HL-60 (cell line): ENCODE measurements at regions not wholly inside any gene's neighbourhood (a gene's known extent, or its start where the extent isn't known, plus 50 kb on each side); places are given as distances from the start of the nearest gene placed in this dataset.

Experiments used
- DNase-seq, 2 experiments: peaks; one replicate each; pipeline ENCODE4 v3.0.0-alpha.2; 2010 to 2020; ENCODE audit warnings: low read depth in 1 of 2, low spot score in 1 of 2
- H3K27ac ChIP-seq: fragments of 250-450 bp; sonication (Bioruptor Pico); replicated peaks from 2 replicates; pipeline ENCODE4 v1.5.1; 2020; ENCODE audit warnings: mild to moderate bottlenecking, moderate library complexity
- H3K27me3 ChIP-seq: fragments of 250-450 bp; sonication (Bioruptor Pico); 2 replicates; pipeline ENCODE4 v1.5.1; 2021; ENCODE audit warnings: mild to moderate bottlenecking, moderate library complexity; ENCODE audit not compliant: insufficient read depth, poor library complexity, severe bottlenecking
- H3K4me3 ChIP-seq: replicated peaks from 2 replicates; pipeline ENCODE4 v1.5.1; 2011; ENCODE audit warnings: mild to moderate bottlenecking, control low read depth, low read length; ENCODE audit not compliant: insufficient read depth
- GABPA ChIP-seq: IDR thresholded peaks from 2 replicates; pipeline ENCODE4 v1.6.1; 2012; ENCODE audit warnings: low read depth
- POLR2AphosphoS5 ChIP-seq: IDR thresholded peaks from 2 replicates; pipeline ENCODE4 v1.6.1; 2012; ENCODE audit warnings: low read depth
- SPI1 ChIP-seq: IDR thresholded peaks from 2 replicates; pipeline ENCODE4 v1.6.1; 2012; ENCODE audit warnings: low read depth, mild to moderate bottlenecking, borderline replicate concordance
- TF ChIP-seq, protein P1 (sequence below): IDR thresholded peaks from 2 replicates; pipeline ENCODE4 v1.6.1; 2012; ENCODE audit warnings: low read depth; ENCODE audit not compliant: insufficient replicate concordance
- TF ChIP-seq, protein P2 (sequence below): IDR thresholded peaks from one replicate; pipeline ENCODE4 v1.5.1; 2011; ENCODE audit warnings: low read length, control low read depth, inconsistent platforms; ENCODE audit not compliant: insufficient read depth

DNA sequence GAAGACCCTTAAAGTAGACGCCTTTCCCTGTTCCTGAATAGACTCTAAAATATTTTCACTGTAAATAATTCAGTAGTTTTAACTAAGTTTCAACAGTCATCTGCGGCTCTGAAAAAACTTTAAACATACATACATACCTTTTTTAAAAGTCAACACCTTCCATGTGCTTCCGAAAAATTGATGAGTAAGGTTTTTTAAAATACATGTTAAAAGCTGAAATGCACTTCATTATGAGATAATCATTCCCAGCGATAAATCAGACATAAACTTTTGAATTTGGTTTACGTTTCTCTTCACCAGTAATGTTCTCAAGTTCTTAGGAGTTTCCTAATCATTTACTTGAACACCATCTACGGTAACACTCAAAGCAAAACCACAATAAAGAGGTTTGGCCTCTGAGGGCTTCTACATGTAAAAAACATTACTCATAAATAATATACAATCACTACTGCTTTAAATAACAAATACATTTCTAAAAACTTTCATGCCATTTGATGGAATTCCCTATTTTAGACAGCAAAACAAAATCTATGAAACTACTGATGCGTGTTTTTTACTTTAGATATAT, 403.5 kb downstream of the SHQ1 start:
- Histone ChIP-seq H3K27ac (no peak overlapping the region), H3K27me3 (no peaks in the 10 kb centered on the region), H3K4me3 (peak overlapping the region; percentile 6; the same call in 1 of the 2 replicates)
- no peak for DNase-seq
- TF ChIP-seq, protein P1, sequence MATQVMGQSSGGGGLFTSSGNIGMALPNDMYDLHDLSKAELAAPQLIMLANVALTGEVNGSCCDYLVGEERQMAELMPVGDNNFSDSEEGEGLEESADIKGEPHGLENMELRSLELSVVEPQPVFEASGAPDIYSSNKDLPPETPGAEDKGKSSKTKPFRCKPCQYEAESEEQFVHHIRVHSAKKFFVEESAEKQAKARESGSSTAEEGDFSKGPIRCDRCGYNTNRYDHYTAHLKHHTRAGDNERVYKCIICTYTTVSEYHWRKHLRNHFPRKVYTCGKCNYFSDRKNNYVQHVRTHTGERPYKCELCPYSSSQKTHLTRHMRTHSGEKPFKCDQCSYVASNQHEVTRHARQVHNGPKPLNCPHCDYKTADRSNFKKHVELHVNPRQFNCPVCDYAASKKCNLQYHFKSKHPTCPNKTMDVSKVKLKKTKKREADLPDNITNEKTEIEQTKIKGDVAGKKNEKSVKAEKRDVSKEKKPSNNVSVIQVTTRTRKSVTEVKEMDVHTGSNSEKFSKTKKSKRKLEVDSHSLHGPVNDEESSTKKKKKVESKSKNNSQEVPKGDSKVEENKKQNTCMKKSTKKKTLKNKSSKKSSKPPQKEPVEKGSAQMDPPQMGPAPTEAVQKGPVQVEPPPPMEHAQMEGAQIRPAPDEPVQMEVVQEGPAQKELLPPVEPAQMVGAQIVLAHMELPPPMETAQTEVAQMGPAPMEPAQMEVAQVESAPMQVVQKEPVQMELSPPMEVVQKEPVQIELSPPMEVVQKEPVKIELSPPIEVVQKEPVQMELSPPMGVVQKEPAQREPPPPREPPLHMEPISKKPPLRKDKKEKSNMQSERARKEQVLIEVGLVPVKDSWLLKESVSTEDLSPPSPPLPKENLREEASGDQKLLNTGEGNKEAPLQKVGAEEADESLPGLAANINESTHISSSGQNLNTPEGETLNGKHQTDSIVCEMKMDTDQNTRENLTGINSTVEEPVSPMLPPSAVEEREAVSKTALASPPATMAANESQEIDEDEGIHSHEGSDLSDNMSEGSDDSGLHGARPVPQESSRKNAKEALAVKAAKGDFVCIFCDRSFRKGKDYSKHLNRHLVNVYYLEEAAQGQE = no peak
- TF ChIP-seq POLR2AphosphoS5 = no peak
- TF ChIP-seq SPI1 = no peak
- no peak for TF ChIP-seq GABPA
- TF ChIP-seq, protein P2, sequence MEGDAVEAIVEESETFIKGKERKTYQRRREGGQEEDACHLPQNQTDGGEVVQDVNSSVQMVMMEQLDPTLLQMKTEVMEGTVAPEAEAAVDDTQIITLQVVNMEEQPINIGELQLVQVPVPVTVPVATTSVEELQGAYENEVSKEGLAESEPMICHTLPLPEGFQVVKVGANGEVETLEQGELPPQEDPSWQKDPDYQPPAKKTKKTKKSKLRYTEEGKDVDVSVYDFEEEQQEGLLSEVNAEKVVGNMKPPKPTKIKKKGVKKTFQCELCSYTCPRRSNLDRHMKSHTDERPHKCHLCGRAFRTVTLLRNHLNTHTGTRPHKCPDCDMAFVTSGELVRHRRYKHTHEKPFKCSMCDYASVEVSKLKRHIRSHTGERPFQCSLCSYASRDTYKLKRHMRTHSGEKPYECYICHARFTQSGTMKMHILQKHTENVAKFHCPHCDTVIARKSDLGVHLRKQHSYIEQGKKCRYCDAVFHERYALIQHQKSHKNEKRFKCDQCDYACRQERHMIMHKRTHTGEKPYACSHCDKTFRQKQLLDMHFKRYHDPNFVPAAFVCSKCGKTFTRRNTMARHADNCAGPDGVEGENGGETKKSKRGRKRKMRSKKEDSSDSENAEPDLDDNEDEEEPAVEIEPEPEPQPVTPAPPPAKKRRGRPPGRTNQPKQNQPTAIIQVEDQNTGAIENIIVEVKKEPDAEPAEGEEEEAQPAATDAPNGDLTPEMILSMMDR = no peak

- TF ChIP-seq, protein P1 = no peak
- TF ChIP-seq POLR2AphosphoS5 (no peak), SPI1 (peak; percentile 69; the same call in 1 of the 2 replicates), GABPA (no peak)
- TF ChIP-seq, protein P2 = no peak
- Histone ChIP-seq H3K27ac (no peak overlapping the region), H3K4me3 (no peak overlapping the region), H3K27me3 (no peaks in the 10 kb centered on the region)
- DNase-seq = peak in 1 of 2 experiments; percentile 41
Observed at GRCh38 chr3:72442759-72443158, 405.5 kb downstream of the SHQ1 start.

DNA sequence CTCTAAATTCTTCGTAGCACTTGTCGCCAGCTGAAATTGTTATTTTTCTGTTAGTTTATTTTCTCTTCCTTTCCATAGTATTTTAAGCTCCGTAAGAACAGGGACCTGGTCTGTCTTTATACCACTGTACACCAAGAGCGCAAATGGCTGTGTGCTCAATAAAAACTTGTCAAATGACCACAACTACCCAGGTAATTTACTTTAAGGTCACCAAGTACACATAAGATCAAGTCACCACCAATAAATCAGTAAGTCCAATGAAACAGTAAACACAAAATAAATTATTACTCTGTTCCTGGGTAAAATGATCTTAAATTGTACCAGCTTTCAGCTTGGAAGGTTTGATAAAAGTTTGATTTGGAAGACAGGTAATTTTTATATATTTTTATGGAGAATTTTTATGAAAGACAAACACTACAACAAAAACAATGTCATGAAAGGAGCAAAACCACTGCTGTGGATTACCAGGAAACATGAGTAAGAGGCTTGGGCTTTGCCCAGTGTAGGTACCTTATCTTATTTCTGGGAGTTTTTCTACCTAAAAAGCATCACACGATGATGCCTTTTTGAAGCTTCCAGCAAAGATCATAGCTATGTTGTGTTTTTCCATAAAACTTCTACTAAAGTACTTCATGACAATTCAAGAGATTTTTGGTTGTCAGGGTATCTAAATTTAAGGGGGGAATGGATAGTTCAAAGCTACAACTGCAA, 406.8 kb downstream of the SHQ1 start:
- no peak overlapping the region for H3K4me3 ChIP-seq
- DNase-seq = no peak
- no peaks in the 10 kb centered on the region for H3K27me3 ChIP-seq
- no peak overlapping the region for H3K27ac ChIP-seq
- TF ChIP-seq, protein P1 = no peak
- no peak for TF ChIP-seq POLR2AphosphoS5
- no peak for TF ChIP-seq SPI1
- TF ChIP-seq, protein P2 = no peak
- TF ChIP-seq GABPA = no peak
